ENCODE measurements at regions not wholly inside any gene's neighbourhood (a gene's known extent, or its start where the extent isn't known, plus 50 kb on each side); places are given as distances from the start of the nearest gene placed in this dataset.

DNA sequence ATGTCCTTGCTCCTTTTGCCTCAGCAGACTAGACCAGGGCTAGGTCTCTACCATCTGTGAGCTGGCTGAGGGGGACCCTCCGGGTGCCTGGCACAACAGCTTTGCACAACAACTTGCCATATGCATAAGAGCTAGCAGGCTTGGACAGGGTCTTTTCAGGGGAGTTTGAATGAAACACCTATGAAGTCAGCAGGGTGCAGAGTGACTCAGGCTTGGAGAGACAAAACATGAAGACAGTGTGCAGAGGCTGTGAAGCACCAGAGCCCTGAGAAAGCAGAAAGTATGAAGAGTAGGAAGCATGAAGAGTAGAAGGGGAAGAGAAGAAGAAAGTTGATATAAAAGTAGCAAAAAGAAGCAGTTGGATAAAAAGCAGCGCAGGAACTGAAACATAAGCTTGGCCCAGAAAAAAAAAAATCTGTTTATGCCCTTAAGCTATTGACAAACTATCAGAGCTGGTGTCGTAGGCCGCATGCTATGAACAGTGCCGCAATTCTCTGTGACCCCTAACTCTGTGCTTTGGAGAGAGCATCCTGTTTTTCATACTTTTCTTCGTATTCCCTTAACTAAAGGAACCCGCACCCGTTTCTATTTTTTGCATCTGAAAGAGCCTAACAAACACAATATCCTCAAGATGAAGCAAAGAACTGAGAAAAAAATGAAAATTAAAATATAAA is 52.7 kb upstream of the FAM216B start (continued):
- no peak for TF ChIP-seq MAX (IDR thresholded peaks at IDR 0.05)
- TF ChIP-seq POLR2AphosphoS5 (IDR thresholded peaks at IDR 0.05; ENCODE audit: low read depth, low read length), result no peak
- TF ChIP-seq ZFX (IDR thresholded peaks at IDR 0.05), result no peak

DNA sequence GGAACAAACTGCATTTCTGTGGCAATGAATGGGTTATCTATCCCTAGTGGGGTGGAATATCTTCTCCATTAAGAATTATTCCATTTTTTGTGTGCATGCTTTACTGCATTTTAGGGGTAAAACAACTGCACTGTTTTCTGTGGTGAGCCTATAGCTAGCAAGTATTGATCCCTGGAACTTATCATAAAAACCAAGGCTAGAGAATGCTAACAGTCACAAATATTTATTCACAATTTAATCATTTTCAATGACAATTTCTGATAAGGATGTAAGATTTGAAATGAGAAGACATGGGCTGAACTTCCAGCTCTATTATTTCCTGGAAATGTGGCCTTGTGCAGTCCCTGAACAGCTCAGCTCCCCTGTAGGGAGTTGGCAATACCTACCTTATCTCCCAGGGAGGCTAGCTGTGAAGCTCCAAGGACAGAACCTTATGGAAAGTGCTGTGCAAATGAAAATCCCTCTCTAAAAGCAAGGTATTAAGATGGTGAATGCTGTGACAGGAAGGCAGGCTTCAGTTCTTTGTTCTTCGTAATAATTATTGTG is 51.5 kb upstream of the FAM216B start:
- H3K79me2 ChIP-seq (ENCODE audit: insufficient read depth, low read length), result no peaks in the 10 kb centered on the region
- H3K4me2 ChIP-seq (ENCODE audit: low read length), result no peak overlapping the region
- no peaks in the 10 kb centered on the region for H3K4me1 ChIP-seq (ENCODE audit: control insufficient read depth in 1 of 2, insufficient read depth in 2 of 2, low read length in 2 of 2)
- H3K27me3 ChIP-seq (ENCODE audit: insufficient read depth, low read length), result peaks cover 15% of the 10 kb centered on the region
- H3K9me2 ChIP-seq (ENCODE audit: insufficient read depth), result no peaks in the 10 kb centered on the region; the same call in 1 of the 2 replicates
- POLR2A ChIA-PET, result interaction anchor here (1.1 kb wide), 1 partner anchor 10 kb away, joined by 4 read pairs; no protein-coding TSS in a partner anchor
- H3K36me3 ChIP-seq (ENCODE audit: control insufficient read depth in 1 of 2, insufficient read depth in 2 of 2, low read length in 2 of 2), result no peaks in the 10 kb centered on the region
- no peak overlapping the region for H3K4me3 ChIP-seq (replicated peaks in 1 of 2; ENCODE audit: low read depth in 1 of 2, low read length in 2 of 2)
- no peaks in the 10 kb centered on the region for H3K9me3 ChIP-seq (ENCODE audit: control insufficient read depth in 1 of 2, insufficient read depth in 1 of 2, low read depth in 1 of 2, low read length in 2 of 2)
- no peaks in the 10 kb centered on the region for H4K20me1 ChIP-seq (ENCODE audit: insufficient read depth)
- H2AFZ ChIP-seq (ENCODE audit: low read depth, low read length, poor library complexity, severe bottlenecking), result no peak overlapping the region
- no peak overlapping the region for H3K9ac ChIP-seq (ENCODE audit: low read length)
- H3K27ac ChIP-seq (ENCODE audit: low read depth, low read length), result no peak overlapping the region
- no peak for DNase-seq (ENCODE audit: low read depth, low spot score)
- TF ChIP-seq REST (IDR thresholded peaks at IDR 0.05; ENCODE audit: low read depth) (no peak), SP1 (IDR thresholded peaks at IDR 0.05; ENCODE audit: low read depth) (no peak), ZFX (IDR thresholded peaks at IDR 0.05) (no peak), ZNF274 (IDR thresholded peaks at IDR 0.05; ENCODE audit: low read depth, low read length) (no peak), YY1 (IDR thresholded peaks at IDR 0.05; ENCODE audit: extremely low read depth, insufficient replicate concordance, low read depth, low read length) (no peak), FOSL1 (IDR thresholded peaks at IDR 0.05; ENCODE audit: low read depth) (no peak)
- TF ChIP-seq, protein P1, sequence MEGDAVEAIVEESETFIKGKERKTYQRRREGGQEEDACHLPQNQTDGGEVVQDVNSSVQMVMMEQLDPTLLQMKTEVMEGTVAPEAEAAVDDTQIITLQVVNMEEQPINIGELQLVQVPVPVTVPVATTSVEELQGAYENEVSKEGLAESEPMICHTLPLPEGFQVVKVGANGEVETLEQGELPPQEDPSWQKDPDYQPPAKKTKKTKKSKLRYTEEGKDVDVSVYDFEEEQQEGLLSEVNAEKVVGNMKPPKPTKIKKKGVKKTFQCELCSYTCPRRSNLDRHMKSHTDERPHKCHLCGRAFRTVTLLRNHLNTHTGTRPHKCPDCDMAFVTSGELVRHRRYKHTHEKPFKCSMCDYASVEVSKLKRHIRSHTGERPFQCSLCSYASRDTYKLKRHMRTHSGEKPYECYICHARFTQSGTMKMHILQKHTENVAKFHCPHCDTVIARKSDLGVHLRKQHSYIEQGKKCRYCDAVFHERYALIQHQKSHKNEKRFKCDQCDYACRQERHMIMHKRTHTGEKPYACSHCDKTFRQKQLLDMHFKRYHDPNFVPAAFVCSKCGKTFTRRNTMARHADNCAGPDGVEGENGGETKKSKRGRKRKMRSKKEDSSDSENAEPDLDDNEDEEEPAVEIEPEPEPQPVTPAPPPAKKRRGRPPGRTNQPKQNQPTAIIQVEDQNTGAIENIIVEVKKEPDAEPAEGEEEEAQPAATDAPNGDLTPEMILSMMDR (IDR thresholded peaks at IDR 0.05 in 2 of 3, conservative IDR thresholded peaks at IDR 0.05 in 1 of 3; ENCODE audit: borderline replicate concordance in 1 of 3, insufficient read depth in 1 of 3, low read depth in 2 of 3, low read length in 2 of 3), result no peak
- RAD21 ChIA-PET (ENCODE audit: low non-redundant PET in 1 of 2, low total read pairs in 2 of 2, uncharacterized antibody in 2 of 2, unreplicated experiment in 2 of 2), result no interaction called here
- no peak for ATAC-seq
- intact Hi-C loops (cut with micrococcal nuclease), result no loop called here
- BruUV-seq (replicated peaks), result no TSS peak
- CTCF ChIA-PET, result no interaction called here
